SKM-1 treated with dmso at 0.1 percent for 144 hours (cell line): ENCODE measurements at regions not wholly inside any gene's neighbourhood (a gene's known extent, or its start where the extent isn't known, plus 50 kb on each side); places are given as distances from the start of the nearest gene placed in this dataset.
A peak's percentile ranks its signal among the peaks of the same experiment; 100 is the strongest.

ENCODE experiments used
- DNase-seq: peaks from one replicate; lab custom pipeline; 2025; ENCODE audit not compliant: unreplicated experiment; lab: John Stamatoyannopoulos, UW

DNA sequence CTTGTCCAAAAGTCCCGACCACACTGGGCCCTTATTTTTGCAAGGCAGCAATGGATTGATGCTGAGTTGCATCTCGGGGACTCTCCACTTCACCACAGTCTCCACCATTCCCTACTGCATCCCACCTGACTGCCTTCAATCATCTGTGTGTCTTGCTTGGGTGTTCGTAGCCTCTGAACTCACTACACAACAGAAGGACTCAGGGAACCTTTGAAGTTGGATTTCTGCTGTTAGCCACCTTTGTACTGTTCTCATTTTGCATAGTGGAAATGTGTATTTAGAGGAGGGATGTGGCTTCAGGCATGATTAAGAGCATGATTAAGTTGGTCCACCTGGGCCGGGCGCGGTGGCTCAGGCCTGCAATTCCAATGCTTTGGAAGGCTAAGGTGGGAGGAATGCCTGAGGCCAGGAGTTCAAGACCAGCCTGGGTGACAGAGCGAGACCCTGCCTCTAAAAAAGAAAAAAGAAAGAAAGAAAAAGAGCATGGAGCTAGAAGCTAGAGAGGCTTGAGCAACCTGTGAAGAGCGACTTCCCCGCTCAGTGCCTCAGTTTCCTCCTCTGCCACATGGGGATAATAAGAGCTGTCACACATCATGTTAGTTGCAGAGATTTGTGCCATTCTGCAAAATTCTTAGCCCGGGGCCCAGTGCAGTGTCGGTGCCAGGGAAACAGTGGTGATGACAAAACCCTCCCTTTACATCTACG lies 121.3 kb upstream of the PTPN1 start:
- no peak for DNase-seq

- DNase-seq = no peak
Measured at GRCh38 chr20:50389438-50389807, 120.8 kb upstream of the PTPN1 start.

GRCh38 chr20:50389808-50390684 lies 120.1 kb upstream of the PTPN1 start:
- no peak for DNase-seq

DNA sequence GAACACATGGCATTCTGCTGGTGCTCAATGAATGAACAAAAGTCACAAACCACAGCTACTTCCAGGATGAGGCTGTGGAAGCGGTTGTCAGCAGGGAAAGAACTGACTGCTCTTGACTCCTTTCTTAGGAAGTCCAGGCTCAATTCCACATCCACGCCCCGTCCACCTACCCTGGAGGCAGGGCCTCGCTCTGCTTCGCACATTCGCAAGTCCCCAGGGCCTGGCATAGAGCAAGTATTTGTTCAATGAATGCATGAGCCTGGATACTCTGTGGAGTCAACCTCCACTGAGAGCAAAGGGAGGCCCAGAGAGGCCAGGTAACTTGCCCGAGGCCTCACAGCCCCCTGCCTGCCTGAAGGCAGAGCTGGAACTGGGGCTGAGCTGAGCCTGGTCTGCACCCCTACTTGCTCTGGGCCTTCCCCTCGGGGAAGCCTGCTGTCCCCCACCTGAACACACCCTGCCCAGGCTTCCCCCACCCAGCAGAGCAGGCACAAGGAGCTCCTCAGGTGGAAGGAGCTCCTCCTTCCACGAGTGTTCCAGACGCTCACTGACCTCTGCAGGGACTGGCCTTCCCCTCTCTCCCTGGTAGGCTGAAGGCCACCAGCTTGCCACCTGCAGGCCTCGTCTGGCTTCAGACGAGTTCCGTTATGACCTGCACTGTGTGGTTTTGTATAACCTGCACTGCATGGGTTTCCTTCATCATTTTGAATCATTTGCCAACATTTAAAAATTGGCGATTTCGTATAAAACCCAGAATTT lies 119.3 kb upstream of the PTPN1 start:
- no peak for DNase-seq

- no peak for DNase-seq
Measured at GRCh38 chr20:50391444-50392137, 118.6 kb upstream of the PTPN1 start.

- no peak for DNase-seq
Measured at GRCh38 chr20:50392138-50392866, 117.9 kb upstream of the PTPN1 start.

GRCh38 chr20:50393242-50393641 lies 116.9 kb upstream of the PTPN1 start:
- no peak for DNase-seq

GRCh38 chr20:50393990-50394561 lies 116.1 kb upstream of the PTPN1 start:
- no peak for DNase-seq

GRCh38 chr20:50394569-50394968 lies 115.6 kb upstream of the PTPN1 start:
- DNase-seq = peak; percentile 91

DNA sequence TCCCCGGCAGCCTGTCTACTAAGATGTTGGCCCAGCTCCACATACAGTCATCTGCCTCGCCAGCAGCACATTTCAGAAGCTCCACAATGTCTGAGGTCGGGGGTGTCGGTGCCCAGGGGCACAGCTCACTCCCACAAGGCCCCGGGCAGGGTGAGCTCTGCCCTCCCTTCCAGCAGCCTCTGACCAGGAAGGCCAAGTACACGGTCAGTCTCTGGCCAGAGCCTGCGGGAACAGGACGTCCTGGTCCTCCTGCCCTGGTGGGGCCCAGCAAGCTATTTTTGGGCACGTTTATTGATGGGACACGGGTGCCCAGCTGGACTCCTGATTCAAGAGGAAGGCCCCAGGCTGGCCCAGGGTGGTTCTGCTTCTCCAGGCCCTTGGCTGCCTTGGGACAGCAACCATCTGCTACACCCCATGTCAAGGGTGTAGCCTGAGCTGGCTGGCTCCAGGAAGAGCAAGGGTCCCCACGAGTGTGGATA lies 114.9 kb upstream of the PTPN1 start:
- no peak for DNase-seq

DNA sequence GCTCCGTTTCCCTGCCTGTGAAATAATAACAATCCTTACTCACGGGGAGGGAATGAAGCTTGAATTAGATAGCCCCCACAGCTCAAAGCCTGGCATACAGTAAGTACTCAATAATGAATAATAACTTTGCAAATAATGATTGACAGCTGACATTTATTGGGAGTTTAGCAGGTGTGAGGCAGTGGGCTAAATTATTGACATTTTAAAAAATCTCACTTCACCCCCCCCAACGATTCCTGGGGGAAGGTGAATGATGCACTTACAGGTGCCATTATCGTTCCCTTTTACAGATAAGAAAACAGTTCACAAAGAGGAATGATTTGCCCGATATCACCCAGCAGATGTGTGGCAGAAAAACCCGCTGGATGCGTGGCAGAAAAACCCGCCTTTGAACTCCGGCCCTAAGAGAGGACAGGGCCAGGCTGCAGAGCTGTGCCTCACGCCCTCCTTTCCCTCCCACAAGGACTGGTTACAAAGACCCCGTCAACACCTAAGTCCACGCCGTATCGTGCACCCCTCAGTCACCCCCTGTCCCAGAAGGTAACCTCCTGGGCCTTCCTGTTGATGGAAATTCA lies 114.2 kb upstream of the PTPN1 start:
- no peak for DNase-seq

DNA sequence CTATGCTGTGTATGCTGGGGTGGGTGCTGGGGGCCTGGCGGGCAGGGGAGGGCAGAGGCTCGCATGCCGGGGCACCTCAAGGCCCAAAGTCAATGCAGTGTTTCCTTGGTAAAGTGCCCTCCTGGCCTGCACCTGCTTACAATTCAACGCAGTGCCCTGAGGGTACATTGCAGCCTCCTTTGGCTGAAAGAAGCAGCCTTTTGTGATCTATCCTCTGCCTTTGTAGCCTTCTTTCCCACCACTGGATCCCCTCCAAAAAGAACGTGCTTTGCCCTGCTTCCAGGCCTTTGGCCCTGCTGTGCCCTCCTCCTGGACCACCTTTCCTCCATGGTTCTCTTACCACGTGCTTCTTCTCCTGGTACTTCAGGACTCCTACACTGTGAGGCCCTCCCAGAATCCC lies 113.6 kb upstream of the PTPN1 start:
- no peak for DNase-seq

GRCh38 chr20:50397058-50397457 lies 113.1 kb upstream of the PTPN1 start:
- no peak for DNase-seq

- DNase-seq = no peak
Measured at GRCh38 chr20:50398064-50398463, 112.1 kb upstream of the PTPN1 start.

GRCh38 chr20:50398471-50398820 lies 111.7 kb upstream of the PTPN1 start:
- no peak for DNase-seq

- no peak for DNase-seq
Measured at GRCh38 chr20:50398821-50399554, 111.2 kb upstream of the PTPN1 start.

DNA sequence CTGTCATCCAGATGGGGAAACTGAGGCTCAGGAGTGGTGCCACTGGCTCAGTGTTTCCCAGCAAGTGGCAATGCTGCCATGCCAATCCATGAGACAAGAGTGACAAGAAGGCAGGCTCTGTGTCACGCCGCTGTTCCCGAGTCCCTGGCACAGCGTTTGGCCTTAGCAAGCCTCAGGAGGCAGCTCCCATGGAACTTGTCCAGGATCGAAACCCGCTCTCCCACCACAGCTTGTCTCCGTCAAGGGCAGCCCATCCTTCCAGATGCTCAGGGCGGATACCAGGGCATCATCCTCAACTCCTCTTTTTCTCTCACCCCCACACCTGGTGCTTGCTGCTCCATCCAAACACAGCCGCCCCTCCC lies 110.6 kb upstream of the PTPN1 start:
- DNase-seq = no peak

- no peak for DNase-seq
Measured at GRCh38 chr20:50399917-50400704, 110.1 kb upstream of the PTPN1 start.
